AG20443 (cell line): ENCODE measurements at regions not wholly inside any gene's neighbourhood (a gene's known extent, or its start where the extent isn't known, plus 50 kb on each side); places are given as distances from the start of the nearest gene placed in this dataset.
"Not testable (repeated sequence)": the region's sequence is repeated elsewhere in the genome, so short reads cannot be mapped to it uniquely, and the experiment has no call there.

Experiments
- DNase-seq: peaks from one replicate; pipeline ENCODE4 v3.0.0; 2012; ENCODE audit warnings: low spot score, mixed read lengths

- DNase-seq: not testable (repeated sequence)
Measured at GRCh38 chr6:16039892-16040627, 88.8 kb upstream of the MYLIP start.

DNA sequence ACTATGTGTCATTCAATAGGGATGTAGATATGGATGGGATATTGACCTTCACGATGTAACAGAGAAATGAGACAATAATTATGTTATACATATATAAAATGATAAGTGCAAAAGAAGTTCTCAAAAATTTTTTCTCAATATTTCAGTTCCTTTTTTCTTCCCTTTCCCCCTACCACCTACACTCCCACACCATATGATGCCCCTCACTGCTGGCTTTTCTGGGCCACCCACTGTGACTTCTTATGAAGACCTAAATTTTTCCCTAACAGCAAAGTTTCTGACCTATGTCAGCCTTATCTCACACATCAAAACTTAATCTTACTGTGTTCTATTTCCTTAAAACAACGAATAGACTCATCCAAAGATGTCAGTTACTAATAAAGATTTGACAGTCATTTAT, 89.9 kb upstream of the MYLIP start:
- DNase-seq: no peak

- no peak for DNase-seq
Measured at GRCh38 chr6:16035488-16036080, 93.3 kb upstream of the MYLIP start.

- DNase-seq: no peak
Measured at GRCh38 chr6:16033214-16033613, 95.7 kb upstream of the MYLIP start.

DNA sequence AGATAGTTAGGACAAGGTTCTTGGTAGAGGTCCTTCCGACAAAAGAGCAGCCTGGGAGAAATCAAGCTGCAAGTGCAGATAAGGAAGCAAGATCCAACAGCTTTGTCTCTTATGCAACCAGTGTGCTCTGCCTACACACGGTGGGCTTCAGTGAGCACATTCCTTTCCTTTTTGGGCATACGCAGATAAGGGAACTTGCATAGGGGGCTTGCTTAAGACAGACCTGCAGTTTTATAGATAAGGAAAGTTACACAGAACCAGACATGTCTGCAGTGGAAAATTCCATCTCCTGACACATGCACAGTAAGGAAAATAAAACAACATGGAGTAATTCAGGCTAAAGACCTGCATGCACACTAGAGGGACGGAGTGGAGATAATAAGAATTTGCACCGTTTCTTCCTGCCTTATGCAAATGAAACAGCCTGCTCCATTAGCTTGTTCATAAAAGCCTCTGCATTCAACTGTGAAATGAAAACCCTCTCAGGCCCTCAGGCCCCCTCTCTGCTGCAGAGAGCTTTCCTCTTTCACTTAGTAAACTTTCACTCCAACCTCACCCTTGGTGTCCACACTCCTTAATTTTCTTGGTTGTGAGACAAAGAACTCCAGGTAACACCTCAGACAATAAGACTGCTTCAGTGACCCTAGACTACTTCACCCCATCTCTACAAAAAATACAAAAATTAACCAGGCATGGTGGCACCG, 97.5 kb upstream of the MYLIP start:
- DNase-seq: no peak

- DNase-seq: no peak
Measured at GRCh38 chr6:16028966-16029365, 99.9 kb upstream of the MYLIP start.

- no peak for DNase-seq
Measured at GRCh38 chr6:16020259-16020658, 108.6 kb upstream of the MYLIP start.

- no peak for DNase-seq
Measured at GRCh38 chr6:16019462-16019861, 109.4 kb upstream of the MYLIP start.

DNA sequence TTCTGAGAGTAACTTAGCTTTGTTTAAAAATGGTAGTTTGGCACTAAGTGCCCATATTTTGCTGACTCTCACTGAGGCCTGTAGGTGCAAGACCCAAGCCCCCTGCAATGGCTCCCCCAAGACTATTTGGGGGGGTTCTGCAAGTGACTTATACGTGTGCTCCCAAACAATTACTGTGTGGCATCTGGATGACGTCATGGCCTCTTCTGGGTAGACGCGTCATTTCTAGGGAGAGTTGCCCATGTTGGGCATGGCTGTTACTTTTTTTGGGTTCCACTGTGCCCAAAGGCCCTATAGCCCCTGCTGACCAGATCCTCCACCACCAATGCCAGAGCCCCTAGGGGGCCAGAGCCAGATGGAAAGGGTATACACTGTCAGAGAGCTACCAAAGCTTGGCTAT, 110.3 kb upstream of the MYLIP start:
- DNase-seq: no peak

DNA sequence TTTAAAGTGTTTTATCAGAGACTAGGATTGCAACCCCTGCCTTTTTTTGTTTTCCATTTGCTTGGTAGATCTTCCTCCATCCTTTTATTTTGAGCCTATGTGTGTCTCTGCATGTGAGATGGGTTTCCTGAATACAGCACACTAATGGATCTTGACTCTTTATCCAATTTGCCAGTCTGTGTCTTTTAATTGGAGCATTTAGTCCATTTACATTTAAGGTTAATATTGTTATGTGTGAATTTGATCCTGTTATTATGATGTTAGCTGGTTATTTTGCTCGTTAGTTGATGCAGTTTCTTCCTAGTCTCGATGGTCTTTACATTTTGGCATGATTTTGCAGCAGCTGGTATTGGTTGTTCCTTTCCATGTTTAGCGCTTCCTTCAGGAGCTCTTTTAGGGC, 114.6 kb upstream of the MYLIP start:
- not testable (repeated sequence) for DNase-seq

DNA sequence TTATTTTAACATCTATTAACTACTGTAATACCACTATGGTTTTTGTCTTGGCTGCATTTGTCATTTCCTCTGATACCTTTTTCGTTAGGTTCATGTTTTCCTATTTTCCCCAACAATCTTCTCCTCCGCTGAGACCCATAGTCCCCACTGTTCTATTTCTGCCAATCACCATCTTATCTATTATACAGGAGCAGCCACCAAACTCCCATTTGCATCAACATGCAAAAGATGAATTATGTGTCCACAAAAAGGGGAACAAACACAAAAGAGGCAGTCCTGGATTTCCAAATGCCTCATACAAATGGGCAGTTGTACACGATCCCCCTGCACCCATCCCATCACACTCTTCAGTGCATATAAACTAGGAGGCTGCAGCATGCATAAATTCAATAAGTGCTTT, 121.7 kb upstream of the MYLIP start:
- no peak for DNase-seq

GRCh38 chr6:16006681-16007080, 122.2 kb upstream of the MYLIP start:
- DNase-seq: no peak

DNA sequence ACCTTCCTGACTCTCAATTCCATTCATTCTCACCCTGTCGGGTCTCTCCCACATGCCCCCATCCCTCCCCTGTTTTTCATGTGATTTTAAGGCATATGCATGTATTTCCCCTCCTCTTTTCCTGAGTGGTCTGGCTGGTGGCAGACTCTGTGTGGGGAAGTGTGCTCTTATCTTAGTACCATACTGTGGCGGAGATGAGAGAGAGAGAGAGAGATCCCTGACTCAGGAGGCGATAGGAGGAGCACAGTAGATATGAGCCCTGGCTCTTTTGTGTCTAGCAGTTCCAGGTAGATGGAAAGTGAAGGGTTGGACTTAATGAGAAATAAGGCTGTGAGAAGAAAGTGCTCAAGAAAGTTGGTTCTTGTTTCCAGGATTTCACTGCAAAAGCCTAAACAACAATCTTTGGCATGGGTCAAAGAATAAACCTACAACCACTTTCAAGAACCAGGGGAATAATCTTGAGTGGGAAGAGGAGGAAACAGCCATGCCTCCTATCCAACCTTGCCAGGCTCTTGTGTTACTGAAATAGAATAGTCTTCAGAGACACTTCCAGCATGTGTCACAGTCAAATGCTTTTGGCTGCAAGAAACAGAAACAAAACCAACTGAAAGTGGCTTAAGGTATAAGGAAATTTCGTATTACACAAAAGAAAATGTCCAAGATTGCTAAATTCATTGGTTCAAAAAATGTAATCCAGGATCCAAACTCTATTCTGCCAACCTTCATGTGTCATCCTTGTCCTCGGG, 123.8 kb upstream of the MYLIP start:
- DNase-seq: no peak

GRCh38 chr6:16003197-16003491, 125.7 kb upstream of the MYLIP start:
- DNase-seq: no peak

DNA sequence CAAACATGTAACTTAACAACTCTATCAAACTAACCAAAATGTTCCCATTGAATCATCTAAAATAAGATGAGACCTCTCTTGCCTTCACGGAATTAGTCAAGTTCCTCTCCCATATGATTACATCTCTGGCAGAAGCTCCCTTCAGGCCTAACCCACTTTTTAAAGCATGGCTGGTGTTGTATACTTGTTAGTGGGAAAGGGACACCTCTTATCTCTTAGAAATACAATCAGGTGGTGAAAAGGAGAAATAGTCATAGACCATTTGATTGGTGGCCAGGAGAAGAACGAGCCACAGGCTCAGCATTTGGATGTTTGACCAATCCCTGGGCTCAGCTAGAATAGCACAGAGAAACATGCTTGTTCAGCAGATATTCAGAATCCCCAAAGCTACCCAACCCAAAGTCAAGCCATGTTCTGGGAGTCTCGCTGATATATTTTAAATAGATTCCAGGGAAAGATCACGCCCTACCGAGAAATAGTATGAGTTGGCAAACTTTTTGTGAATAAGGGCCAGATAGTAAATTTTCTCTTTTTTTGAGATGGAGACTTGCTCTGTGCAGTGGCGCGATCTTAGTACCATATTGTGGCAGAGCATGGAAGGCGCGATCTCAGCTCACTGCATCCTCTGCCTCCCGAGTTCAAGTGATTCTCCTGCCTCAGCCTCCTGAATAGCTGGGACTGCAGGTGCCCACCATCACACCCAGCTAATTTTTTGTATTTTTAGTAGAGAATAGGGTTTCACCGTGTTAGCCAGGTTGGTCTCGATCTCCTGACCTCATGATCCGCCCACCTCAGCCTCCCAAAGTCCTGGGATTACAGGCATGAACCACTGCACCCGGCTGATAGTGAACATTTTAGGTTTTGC, 126.3 kb upstream of the MYLIP start:
- no peak for DNase-seq

GRCh38 chr6:16001158-16001557, 127.7 kb upstream of the MYLIP start:
- no peak for DNase-seq

DNA sequence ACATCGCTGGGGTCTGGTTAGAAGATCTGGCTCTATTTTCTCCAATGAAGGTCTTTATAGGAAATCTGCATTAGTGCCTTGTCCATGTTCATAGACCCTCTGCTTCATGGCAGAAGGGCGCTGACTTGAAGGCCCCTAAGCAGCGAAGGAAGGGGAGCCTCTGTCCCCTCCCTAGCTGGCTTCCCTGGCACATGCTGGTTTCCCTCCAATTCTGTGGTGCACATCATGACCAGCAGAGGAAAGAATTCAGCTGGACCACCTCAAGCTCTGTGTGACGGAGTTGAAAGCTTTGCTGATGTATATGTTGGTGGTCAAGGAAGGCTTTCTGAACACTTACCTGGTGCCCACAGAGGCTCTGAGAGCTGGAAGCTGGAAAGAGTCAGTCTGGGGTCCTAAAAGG, 129.7 kb upstream of the MYLIP start:
- no peak for DNase-seq

- no peak for DNase-seq
Measured at GRCh38 chr6:15997586-15998388, 131.1 kb upstream of the MYLIP start.

DNA sequence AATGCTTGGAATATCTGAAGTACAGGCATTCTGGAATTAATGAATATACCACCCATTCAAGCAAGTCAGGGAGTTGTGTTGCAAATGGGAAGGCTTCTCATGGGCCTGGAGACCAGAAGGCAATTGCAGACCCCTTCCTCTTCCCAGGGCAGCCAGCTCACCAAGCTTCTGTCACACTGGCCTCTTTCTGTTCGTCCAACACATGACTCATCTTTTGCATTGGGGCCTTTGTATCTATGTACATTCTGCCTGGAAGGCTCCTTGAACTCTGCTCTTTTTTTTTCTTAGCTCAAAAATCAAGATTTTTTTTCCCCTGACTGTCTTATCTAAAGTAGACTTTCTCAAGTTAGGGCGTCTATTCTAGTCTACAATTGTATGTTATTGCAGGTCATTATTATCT, 132.9 kb upstream of the MYLIP start:
- DNase-seq: no peak

DNA sequence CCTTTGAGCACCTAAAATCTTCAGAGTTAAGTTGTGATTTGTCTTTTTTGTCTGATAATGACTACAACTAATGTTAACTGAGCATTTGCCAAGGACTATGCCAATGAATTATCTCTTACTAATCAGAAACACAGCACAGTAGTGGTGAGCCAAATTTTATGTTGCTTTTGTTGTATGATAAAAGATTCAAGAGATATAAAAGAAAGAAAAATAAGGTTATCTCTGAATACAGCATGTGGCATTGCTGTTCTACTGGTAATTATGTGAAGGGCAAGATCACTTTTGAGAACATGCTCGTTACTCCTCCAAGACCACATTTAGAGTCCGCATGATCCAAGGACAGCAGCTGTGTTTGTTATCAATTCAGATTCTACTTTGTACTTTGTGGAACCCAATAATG, 133.4 kb upstream of the MYLIP start:
- DNase-seq: no peak

GRCh38 chr6:15994814-15995459, 133.9 kb upstream of the MYLIP start:
- DNase-seq: no peak
